SU-DHL-6 (cell line): ENCODE measurements at regions not wholly inside any gene's neighbourhood (a gene's known extent, or its start where the extent isn't known, plus 50 kb on each side); places are given as distances from the start of the nearest gene placed in this dataset.

Experiments used
- CTCF ChIP-seq: fragments of 200-600 bp; sonication (generic); IDR thresholded peaks from one replicate; pipeline ENCODE4 v1.5.1; 2017; ENCODE audit warnings: antibody characterized with exemption, mild to moderate bottlenecking, low read length, moderate library complexity; ENCODE audit not compliant: insufficient read depth, poor library complexity, severe bottlenecking
- EZH2phosphoT487 ChIP-seq: fragments of 200-600 bp; sonication (generic), shearing (Covaris generic); conservative IDR thresholded peaks from 2 replicates; pipeline ENCODE4 v1.6.1; 2018; ENCODE audit warnings: mild to moderate bottlenecking, antibody characterized with exemption, low read length, moderate library complexity, mixed read lengths

GRCh38 chrX:6678313-6678712, 143.4 kb upstream of the VCX3A start:
- TF ChIP-seq CTCF (no peak), EZH2phosphoT487 (no peak)
